Cerebellar nuclear complex (tissue), 1 donor: ENCODE measurements at regions not wholly inside any gene's neighbourhood (a gene's known extent, or its start where the extent isn't known, plus 50 kb on each side); places are given as distances from the start of the nearest gene placed in this dataset.
"Not testable (repeated sequence)": the region's sequence is repeated elsewhere in the genome, so short reads cannot be mapped to it uniquely, and the experiment has no call there.

Source experiments
- DNase-seq, 2 experiments: peaks; one replicate each; lab custom pipeline; 2025; lab: John Stamatoyannopoulos, UW

- DNase-seq, result no peak
Observed at GRCh38 chr7:91683823-91684222, 196.7 kb downstream of the MTERF1 start.

DNA sequence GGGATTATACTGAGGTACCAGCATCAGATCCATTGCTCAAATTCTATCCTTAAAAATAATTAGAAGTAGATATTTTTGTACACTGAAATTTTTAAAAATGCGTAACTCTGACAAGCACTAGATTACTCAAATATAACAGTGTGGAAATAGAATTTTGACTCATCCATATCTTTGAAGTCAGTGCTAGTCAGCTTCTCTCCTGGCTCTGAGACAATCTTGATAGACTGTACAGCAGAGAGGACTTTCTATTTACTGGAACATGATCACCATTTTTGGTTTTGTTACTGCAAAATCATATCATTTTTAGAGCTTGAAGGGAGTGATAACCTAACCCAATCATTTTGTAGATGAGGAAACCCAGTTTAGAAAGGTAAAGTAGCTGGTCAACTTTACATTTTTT, 195.0 kb downstream of the MTERF1 start:
- DNase-seq, result no peak

GRCh38 chr7:91690541-91691070, 189.9 kb downstream of the MTERF1 start:
- no peak for DNase-seq

- no peak for DNase-seq
Observed at GRCh38 chr7:91691865-91692264, 188.6 kb downstream of the MTERF1 start.

DNA sequence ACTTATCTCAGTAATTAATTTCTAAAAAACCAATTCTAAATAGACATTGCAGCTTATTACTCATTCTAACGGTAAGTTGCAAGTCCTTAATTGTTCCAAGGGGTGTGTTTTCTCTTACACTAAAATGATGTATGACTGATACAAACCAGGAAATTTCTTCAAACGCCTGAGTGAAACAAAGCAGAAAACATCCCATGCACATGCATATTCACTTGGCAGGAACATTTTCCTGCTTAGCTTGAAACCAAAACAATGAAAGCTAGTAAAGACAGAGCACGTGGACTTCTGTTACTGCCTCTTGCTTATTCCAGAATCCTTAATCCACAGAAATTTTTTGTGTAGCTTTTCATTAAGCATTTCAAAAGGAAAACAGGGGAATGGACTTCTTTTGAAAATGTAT, 187.7 kb downstream of the MTERF1 start:
- DNase-seq, result no peak

DNA sequence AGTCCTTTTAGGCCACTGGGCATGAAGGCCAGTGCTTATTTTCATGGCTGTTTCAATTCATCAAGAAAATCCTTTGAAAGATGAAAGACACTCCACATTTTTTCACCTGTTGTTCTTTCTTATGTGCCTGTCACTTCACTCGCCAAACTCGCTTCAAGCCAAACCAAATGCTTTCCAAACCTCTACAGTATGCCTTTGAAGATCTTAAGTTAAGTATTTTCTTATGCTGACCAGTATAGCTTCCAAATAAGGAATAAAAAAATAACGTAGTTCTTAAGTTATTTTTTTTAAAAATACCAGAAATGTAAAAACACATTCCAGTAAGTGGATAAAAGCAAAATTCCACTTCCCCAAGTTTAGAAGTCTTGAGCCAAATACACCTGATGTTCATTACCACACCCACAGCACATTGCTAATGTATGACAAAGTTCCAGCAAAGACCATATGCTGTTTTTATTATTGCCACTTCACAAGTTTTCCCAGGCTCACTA, 186.1 kb downstream of the MTERF1 start:
- DNase-seq, result no peak

DNA sequence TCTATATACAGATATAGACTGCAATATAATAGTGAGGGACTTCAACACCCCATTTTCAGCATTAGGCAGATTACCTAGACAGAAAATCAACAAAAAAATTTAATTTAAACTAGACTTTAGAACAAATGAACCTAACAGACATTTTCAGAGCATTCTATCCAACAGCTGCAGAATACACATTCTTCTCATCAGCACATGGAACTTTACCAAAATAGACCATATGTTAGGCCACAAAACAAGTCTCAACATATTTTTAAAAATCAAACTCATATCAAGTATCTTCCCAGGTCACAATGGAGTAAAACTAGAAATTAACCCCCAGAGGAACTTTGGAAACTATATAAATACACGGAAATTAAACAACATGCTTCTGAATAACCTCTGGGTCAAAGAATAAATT, 169.6 kb downstream of the MTERF1 start:
- no peak for DNase-seq

DNA sequence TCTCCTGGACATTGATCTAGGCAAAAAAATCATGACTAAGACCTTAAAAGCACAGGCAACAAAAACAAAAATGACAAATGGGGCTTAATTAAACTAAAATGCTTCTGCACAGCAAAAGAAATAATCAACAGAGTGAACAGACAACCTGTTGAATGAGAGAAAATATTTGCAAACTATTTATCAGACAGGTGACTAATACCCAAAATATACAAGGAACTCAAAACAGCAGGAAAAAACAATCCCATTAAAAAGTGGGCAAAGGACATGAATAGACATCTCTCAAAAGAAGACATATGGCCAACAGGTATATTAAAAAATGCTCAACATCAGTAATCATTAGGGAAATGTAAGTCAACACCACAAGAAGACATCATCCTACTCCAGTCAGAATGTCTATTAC, 166.8 kb downstream of the MTERF1 start:
- DNase-seq, result no peak

DNA sequence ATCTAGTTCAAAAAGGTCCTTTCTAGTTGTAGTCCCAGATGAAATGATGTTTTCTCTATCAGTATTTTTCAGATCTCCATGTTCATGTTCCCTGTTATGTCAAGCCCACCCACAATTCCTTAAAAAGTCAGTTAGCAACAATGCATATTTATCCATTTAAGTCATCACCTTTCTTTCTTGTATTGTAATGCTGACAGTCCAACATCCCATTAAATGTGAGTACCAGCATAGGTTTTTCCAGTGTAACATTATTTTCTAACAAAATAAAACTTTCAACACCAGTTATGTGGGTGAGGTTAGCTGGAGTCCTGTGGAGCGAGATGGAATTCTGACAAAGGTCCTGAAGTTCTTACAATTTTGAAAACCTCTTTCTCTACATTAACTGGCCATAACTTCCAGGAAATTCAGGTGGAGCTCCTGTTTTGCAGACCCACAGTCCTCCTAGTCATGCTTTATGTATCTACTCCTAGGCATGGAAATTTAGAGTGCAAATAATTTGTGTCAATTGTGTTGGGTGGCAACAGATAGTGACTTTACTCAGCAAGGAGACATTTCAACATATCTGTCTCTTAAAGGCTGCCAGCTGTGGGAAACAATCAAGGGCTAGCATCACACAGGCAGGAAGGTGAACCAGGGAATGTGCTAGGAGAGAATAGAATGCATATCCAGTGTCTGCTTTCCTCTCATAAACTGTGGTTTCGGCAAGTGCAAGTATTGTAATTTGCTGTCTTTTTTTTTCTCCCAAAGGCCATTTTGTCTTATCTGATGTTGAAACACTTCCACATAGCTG, 162.6 kb downstream of the MTERF1 start:
- no peak for DNase-seq

DNA sequence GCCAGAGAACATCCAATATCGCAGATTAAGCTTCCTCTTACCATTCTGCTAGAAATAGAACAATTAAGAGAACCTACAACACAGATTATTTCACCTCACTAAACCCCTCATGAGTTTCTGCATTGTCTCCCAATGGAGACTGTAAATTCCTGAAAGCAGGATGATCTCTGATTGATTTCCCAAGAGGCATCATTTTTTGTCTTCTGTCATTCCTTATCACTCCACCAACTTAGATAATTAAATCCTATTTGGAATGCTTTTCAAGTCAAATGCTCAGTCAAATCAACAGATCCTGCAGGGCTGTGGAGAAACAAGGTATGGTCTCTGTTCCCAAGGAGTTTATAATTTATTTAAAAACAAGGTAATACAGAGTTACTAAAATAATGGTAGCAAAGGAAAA, 161.5 kb downstream of the MTERF1 start:
- no peak for DNase-seq

DNA sequence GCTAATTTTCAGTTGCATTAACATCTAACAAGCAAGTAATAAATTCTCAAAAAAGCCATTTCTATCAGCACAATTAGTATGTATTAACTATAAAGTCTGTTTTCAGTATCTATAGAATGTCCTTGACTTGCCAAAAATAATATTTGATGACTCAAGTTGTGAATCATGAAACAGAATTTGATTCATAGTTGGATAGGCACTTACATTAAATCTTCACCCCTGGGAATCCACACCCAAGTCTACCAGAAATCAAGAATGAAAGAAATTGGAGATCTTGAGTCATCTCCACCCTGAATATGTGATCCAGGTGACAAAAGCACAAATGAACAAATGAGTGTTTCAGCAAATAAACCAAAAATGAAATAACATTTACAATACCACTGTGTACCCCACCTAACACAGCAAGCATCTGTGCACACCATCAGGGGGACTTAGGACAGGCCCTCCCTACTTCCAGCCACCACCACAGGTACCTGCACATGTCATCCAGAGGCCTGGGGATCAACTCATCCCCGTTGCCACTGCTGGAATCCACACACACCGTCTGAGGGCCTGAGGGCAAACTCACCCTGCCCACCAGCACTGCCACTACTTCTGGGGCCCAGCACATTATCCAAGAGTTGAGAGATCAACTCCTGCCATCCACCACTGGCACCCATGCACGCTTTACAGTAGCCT, 160.1 kb downstream of the MTERF1 start:
- DNase-seq, result no peak

DNA sequence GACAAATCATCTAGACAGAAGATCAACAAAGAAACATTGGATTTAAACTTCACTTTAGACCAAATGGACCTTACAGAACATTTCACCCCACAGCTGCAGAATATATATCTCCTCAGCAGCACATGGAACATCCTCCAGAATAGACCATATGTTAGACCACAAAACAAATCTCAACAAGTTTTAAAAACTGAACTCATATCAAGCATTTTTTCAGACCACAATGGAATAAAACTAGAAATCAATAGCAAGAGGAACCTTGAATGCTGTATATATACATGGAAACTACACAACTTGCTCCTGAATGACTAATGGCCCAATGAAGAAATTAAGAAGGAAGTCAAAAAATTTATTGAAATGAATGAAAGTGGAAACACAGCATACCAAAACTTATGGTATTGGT, 157.7 kb downstream of the MTERF1 start:
- no peak for DNase-seq

DNA sequence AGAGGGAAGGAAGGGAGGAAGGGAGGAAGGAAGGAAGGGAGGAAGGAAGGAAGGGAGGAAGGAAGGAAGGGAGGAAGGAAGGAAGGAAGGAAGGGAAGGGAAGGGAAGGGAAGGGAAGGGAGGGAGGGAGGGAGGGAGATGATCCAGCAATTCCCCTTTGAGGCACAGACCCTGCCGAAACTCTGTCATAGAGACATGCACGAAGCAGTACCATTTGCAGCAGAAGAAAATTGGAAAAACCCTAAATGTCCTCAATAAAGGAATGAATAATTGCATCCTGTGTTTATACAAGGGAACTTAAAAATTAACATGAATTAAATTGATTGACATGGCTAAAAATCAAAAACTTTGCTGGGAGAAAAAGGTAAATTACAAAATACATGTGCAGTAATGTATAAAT, 151.5 kb downstream of the MTERF1 start:
- not testable (repeated sequence) for DNase-seq

GRCh38 chr7:91731976-91732375, 148.5 kb downstream of the MTERF1 start:
- DNase-seq, result no peak

GRCh38 chr7:91749418-91749817, 131.1 kb downstream of the MTERF1 start:
- no peak for DNase-seq

- no peak for DNase-seq
Observed at GRCh38 chr7:91750091-91750490, 130.4 kb downstream of the MTERF1 start.

DNA sequence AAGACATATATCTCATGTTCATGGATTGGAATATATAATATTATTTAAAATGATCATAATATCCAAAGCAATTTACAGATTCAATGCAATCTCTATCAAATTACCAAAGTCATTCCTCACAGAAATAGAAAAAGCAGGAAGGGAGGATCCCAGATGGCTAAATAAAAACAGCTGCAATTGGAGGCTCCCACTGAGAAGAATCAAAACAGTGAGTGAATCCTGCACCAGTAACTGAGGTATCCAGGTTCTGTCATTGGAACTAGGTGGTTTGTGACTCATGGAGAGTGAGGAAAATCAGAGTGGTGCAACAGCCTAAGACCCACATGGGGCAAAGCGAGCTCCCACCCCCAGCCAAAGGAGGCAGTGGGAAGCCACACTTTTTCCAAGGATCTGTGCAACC, 128.4 kb downstream of the MTERF1 start:
- no peak for DNase-seq

GRCh38 chr7:91754280-91754679, 126.2 kb downstream of the MTERF1 start:
- DNase-seq, result not testable (repeated sequence)

- not testable (repeated sequence) for DNase-seq
Observed at GRCh38 chr7:91755121-91755520, 125.4 kb downstream of the MTERF1 start.

DNA sequence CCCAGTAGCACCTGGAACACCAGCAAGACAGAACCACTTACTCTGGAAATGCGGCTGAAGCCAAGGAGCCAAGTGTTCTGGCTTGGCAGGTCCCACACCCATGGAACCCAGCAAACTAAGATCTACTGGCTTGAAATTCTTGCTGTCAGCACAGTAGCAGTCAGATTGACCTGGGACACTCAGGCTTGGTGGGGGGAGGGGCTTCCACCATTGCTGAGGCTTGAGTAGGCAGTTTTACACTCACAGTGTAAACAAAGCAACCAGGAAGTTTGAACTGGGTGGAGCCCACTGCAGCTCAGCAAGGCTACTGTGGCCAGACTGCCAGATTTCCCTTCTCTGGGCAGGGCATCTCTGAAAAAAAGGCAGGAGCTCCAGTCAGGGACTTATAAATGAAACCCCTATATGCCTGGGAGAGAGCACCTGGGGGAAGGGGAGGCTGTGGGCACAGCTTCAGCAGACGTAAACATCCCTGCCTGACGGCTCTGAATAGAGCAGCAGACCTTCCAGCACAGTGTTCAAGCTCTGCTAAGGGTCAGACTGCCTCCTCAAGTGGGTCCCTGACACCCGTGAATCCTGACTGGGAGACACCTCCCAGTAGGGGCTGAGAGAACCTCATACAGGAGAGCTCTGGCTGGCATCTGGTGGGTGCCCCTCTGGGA, 121.2 kb downstream of the MTERF1 start:
- no peak for DNase-seq

DNA sequence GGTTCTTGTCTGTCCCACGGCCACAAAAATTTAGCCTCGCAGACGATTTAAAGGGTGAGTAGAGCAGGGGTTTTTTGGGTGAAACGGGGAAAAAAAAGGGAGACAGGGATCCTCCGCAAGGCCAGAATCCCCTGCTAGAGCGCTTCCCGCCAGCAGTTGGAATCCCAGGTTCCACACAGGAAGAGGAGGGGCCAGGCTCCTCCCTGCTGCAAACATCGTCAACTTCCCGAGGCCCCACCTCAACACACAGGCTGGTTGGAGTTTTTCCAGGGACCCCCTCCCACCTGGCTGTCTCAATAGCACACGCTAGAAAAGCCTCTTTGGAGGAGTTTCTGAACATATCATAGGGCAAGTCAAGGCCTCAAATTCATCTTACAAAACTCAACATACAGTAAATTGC, 112.7 kb downstream of the MTERF1 start:
- DNase-seq, result no peak

DNA sequence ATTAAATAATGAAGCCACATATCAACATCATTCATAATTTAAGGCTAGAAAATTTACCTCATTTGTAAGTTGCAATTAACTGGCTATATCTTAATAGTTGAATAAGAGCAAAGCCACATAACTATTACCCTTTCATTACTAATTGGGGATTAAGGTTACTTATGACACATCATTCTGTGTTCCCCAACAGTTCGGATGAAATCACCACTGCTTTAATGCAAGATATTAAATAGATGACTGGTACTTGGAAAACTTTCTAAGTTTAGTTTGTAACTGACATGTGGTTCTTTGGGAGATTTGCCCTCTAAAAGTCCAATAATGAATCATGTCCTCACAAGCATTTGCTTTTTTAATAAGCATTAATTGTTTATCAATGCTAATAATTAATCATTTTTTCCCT, 109.1 kb downstream of the MTERF1 start:
- no peak for DNase-seq
